ENCODE measurements at regions not wholly inside any gene's neighbourhood (a gene's known extent, or its start where the extent isn't known, plus 50 kb on each side); places are given as distances from the start of the nearest gene placed in this dataset.

GRCh38 chr18:27419646-27420045, 234.5 kb upstream of the CHST9 start:
- Mint-ChIP-seq H3K9me3 (peaks cover 50% of the 10 kb centered on the region), H3K27me3 (ENCODE audit: insufficient read depth) (no peaks in the 10 kb centered on the region), H3K4me1 (ENCODE audit: low read depth) (no peaks in the 10 kb centered on the region), H3K27ac (no peak overlapping the region), H3K36me3 (ENCODE audit: low read depth) (0 out of 2 replicates have a peak, but pooled peaks cover 5% of the 10 kb centered on the region), H3K4me3 (no peak overlapping the region)
- no peak for DNase-seq
- TF ChIP-seq CTCF (IDR thresholded peaks at IDR 0.05) = no peak

- no peak for DNase-seq
- TF ChIP-seq CTCF (IDR thresholded peaks at IDR 0.05) = no peak
- Mint-ChIP-seq H3K27ac (no peak overlapping the region), H3K4me3 (no peak overlapping the region), H3K9me3 (peaks cover 45% of the 10 kb centered on the region), H3K36me3 (ENCODE audit: low read depth) (0 out of 2 replicates have a peak, but pooled peaks cover 3% of the 10 kb centered on the region), H3K4me1 (ENCODE audit: low read depth) (no peaks in the 10 kb centered on the region), H3K27me3 (ENCODE audit: insufficient read depth) (no peaks in the 10 kb centered on the region; the same call in 1 of the 2 replicates)
Measured at GRCh38 chr18:27415495-27415894, 230.4 kb upstream of the CHST9 start.

GRCh38 chr18:27414682-27415081, 229.6 kb upstream of the CHST9 start:
- Mint-ChIP-seq H3K4me1 (ENCODE audit: low read depth) (no peaks in the 10 kb centered on the region), H3K36me3 (ENCODE audit: low read depth) (no peaks in the 10 kb centered on the region), H3K9me3 (peaks cover 37% of the 10 kb centered on the region), H3K27ac (no peak overlapping the region), H3K4me3 (no peak overlapping the region), H3K27me3 (ENCODE audit: insufficient read depth) (no peaks in the 10 kb centered on the region; the same call in 1 of the 2 replicates)
- no peak for DNase-seq
- no peak for TF ChIP-seq CTCF (IDR thresholded peaks at IDR 0.05)

- Mint-ChIP-seq H3K9me3 (peaks cover 32% of the 10 kb centered on the region), H3K4me3 (no peak overlapping the region), H3K36me3 (ENCODE audit: low read depth) (no peaks in the 10 kb centered on the region), H3K27ac (no peak overlapping the region), H3K4me1 (ENCODE audit: low read depth) (no peaks in the 10 kb centered on the region), H3K27me3 (ENCODE audit: insufficient read depth) (no peaks in the 10 kb centered on the region; the same call in 1 of the 2 replicates)
- TF ChIP-seq CTCF (IDR thresholded peaks at IDR 0.05) = no peak
- no peak for DNase-seq
Measured at GRCh38 chr18:27413495-27414401, 228.6 kb upstream of the CHST9 start.

GRCh38 chr18:27412556-27412955, 227.4 kb upstream of the CHST9 start:
- Mint-ChIP-seq H3K27ac (no peak overlapping the region), H3K36me3 (ENCODE audit: low read depth) (no peaks in the 10 kb centered on the region), H3K4me3 (no peak overlapping the region), H3K4me1 (ENCODE audit: low read depth) (no peaks in the 10 kb centered on the region), H3K27me3 (ENCODE audit: insufficient read depth) (no peaks in the 10 kb centered on the region; the same call in 1 of the 2 replicates), H3K9me3 (peaks cover 28% of the 10 kb centered on the region)
- TF ChIP-seq CTCF (IDR thresholded peaks at IDR 0.05) = no peak
- DNase-seq = no peak
